ENCODE measurements at regions not wholly inside any gene's neighbourhood (a gene's known extent, or its start where the extent isn't known, plus 50 kb on each side); places are given as distances from the start of the nearest gene placed in this dataset.
"Not testable (repeated sequence)": the region's sequence is repeated elsewhere in the genome, so short reads cannot be mapped to it uniquely, and the experiment has no call there.

GRCh38 chr2:32874931-32875330, 71.8 kb upstream of the LTBP1 start:
- Mint-ChIP-seq H3K27me3 (ENCODE audit: insufficient read depth, unreplicated experiment) (no peaks in the 10 kb centered on the region), H3K4me1 (ENCODE audit: low read depth, unreplicated experiment) (no peaks in the 10 kb centered on the region), H3K27ac (ENCODE audit: unreplicated experiment) (no peak overlapping the region), H3K36me3 (ENCODE audit: insufficient read depth, unreplicated experiment) (no peaks in the 10 kb centered on the region), H3K9me3 (ENCODE audit: unreplicated experiment) (no peaks in the 10 kb centered on the region), H3K4me3 (ENCODE audit: unreplicated experiment) (no peak overlapping the region)
- ChIA-PET POLR2A (no interaction called here), CTCF (interaction anchor here (0.6 kb wide), 1 partner anchor 289 kb away, joined by 9 read pairs; no protein-coding TSS in a partner anchor)
- no peak overlapping the region for H3K4me3 ChIP-seq (ENCODE audit: low read depth, low read length)
- no TSS peak for BruUV-seq (replicated peaks)
- intact Hi-C loops (cut with micrococcal nuclease; ENCODE audit: unreplicated experiment): no loop called here
- no peaks in the 10 kb centered on the region for H3K27me3 ChIP-seq (replicated peaks; ENCODE audit: control insufficient read depth, insufficient read depth, low read length)
- DNase-seq: no peak
- no peaks in the 10 kb centered on the region for H3K9me3 ChIP-seq
- no peaks in the 10 kb centered on the region for H3K36me3 ChIP-seq (ENCODE audit: control insufficient read depth, insufficient read depth, low read length)
- no peaks in the 10 kb centered on the region; the same call in 1 of the 2 replicates for H3K4me1 ChIP-seq
- no peak for TF ChIP-seq CTCF (IDR thresholded peaks at IDR 0.05; ENCODE audit: insufficient read depth in 1 of 2, low read depth in 1 of 2, low read length in 1 of 2, severe bottlenecking in 1 of 2, unreplicated experiment in 1 of 2)

- DNase-seq: no peak
- no peaks in the 10 kb centered on the region for H3K36me3 Mint-ChIP-seq (ENCODE audit: insufficient read depth, unreplicated experiment)
- H3K4me1 ChIP-seq: no peaks in the 10 kb centered on the region; the same call in 1 of the 2 replicates
- no peaks in the 10 kb centered on the region for H3K9me3 Mint-ChIP-seq (ENCODE audit: unreplicated experiment)
- H3K36me3 ChIP-seq (ENCODE audit: control insufficient read depth, insufficient read depth, low read length): no peaks in the 10 kb centered on the region
- no peak for TF ChIP-seq CTCF (IDR thresholded peaks at IDR 0.05; ENCODE audit: insufficient read depth in 1 of 2, low read depth in 1 of 2, low read length in 1 of 2, severe bottlenecking in 1 of 2, unreplicated experiment in 1 of 2)
- H3K4me1 Mint-ChIP-seq (ENCODE audit: low read depth, unreplicated experiment): no peaks in the 10 kb centered on the region
- intact Hi-C loops (cut with micrococcal nuclease; ENCODE audit: unreplicated experiment): no loop called here
- no peaks in the 10 kb centered on the region for H3K9me3 ChIP-seq
- H3K27ac Mint-ChIP-seq (ENCODE audit: unreplicated experiment): no peak overlapping the region
- H3K27me3 Mint-ChIP-seq (ENCODE audit: insufficient read depth, unreplicated experiment): no peaks in the 10 kb centered on the region
- H3K4me3 Mint-ChIP-seq (ENCODE audit: unreplicated experiment): no peak overlapping the region
- POLR2A ChIA-PET: no interaction called here
- no peaks in the 10 kb centered on the region for H3K27me3 ChIP-seq (replicated peaks; ENCODE audit: control insufficient read depth, insufficient read depth, low read length)
- BruUV-seq (replicated peaks): no TSS peak
- no peak overlapping the region for H3K4me3 ChIP-seq (ENCODE audit: low read depth, low read length)
- CTCF ChIA-PET: no interaction called here
These were observed 68.9 kb upstream of the LTBP1 start for GRCh38 chr2:32877587-32878510.

GRCh38 chr2:32879943-32880342, 66.8 kb upstream of the LTBP1 start:
- H3K27me3 ChIP-seq (replicated peaks; ENCODE audit: control insufficient read depth, insufficient read depth, low read length); H3K4me1 Mint-ChIP-seq (ENCODE audit: low read depth, unreplicated experiment); H3K9me3 ChIP-seq; H3K4me1 ChIP-seq; intact Hi-C loops (cut with micrococcal nuclease; ENCODE audit: unreplicated experiment); CTCF ChIA-PET; H3K4me3 ChIP-seq (ENCODE audit: low read depth, low read length); H3K36me3 Mint-ChIP-seq (ENCODE audit: insufficient read depth, unreplicated experiment); H3K4me3 Mint-ChIP-seq (ENCODE audit: unreplicated experiment); DNase-seq; H3K36me3 ChIP-seq (ENCODE audit: control insufficient read depth, insufficient read depth, low read length); H3K27me3 Mint-ChIP-seq (ENCODE audit: insufficient read depth, unreplicated experiment); H3K27ac Mint-ChIP-seq (ENCODE audit: unreplicated experiment); BruUV-seq (replicated peaks); POLR2A ChIA-PET; H3K9me3 Mint-ChIP-seq (ENCODE audit: unreplicated experiment): not testable (repeated sequence)
